OCI-M2 (cell line): ENCODE measurements at regions not wholly inside any gene's neighbourhood (a gene's known extent, or its start where the extent isn't known, plus 50 kb on each side); places are given as distances from the start of the nearest gene placed in this dataset.

Experiments used
- DNase-seq: peaks from one replicate; lab custom pipeline; 2025; ENCODE audit not compliant: unreplicated experiment; lab: John Stamatoyannopoulos, UW

DNA sequence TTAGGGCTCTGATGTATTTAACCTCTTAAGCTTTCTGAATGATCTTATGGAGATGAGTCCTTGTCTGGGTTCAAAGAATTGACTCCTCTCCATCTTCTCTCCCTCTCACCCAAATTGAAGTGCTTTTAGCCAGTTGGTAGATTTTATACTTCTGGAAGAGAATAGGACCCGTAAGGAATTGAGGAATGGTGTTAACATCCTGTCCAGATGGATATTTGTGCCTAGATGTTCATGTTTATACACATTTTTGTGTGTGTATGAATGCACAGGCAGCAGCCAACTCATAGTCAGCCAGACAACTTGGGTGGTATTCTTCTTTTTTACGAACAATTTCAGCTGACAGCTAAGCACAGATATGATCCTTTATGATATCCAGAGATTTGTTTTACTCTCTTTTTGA is 449.6 kb upstream of the RGS6 start:
- DNase-seq: no peak

DNA sequence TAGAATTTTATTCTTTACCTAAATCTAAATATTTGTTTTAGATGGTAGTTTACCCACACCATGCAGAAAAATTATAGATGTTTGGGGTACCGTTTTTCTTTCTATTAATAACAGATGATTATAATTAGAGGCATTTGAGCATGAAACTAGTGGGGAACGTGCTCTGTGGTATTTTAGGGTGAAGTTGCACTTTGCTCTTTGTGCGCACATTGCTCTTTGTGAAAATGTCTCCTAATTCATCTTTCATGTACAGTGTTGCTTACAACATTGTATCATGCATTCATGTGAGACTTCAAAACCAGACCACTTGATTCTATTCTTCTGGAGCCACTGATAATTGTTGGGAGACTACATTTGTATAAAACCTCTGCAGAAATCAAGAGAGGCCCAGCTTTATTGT is 449.1 kb upstream of the RGS6 start:
- no peak for DNase-seq

DNA sequence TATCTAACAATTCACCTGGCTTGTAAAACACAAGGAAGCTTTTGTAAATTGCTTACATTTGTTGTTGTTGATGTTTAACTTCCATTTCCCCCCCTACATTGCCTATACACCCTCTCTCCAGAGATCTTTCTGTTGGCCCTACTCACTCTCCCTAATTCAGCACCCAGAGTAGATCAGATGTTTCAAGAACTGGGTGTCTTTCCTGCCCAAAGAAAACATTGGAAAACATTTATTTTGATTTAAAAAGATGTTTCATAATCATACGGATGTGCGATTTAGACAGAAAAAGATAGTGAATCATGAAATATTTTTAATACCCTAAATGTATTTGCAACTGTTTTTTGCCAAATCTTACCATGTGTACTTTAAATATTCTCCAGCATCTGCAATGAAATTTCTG is 446.4 kb upstream of the RGS6 start:
- DNase-seq: no peak

DNA sequence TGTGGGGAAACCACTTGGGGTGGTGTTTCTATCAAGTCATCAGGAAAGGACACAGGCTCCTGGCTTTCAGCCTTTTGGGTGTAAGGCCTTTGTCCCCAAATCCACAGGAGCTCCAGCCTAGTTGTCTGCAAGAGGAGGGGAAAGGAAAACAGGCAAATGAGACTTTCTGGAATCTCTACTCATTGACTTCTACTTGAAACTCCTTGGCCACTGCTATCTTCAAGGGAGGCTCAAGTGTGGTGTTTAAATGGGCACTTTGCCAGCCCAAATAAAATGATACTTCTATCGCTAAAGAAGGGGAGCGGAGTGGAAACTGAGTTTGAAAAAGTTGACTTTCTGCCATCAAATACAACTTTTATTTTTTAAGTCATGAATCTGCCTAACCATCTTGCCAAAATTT is 445.9 kb upstream of the RGS6 start:
- DNase-seq: no peak

DNA sequence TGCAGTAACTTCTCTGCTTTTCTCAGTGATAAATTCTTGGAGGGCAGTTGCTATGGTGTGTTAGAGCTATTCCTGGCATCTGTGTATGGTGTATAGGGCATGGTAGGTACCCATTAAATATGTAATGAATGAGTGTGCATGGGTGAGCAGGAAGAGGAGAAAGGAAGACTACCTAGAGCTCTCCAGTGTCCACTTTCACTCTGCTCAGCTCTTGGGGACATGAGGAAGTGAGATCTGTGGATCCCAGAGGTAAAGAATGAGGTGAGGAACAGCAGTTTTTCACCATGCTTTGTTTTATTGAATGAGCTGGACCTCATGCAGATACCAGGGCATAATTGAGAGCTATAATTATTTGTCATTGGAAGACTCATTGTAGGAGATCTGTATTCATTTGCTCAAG is 444.8 kb upstream of the RGS6 start:
- no peak for DNase-seq

DNA sequence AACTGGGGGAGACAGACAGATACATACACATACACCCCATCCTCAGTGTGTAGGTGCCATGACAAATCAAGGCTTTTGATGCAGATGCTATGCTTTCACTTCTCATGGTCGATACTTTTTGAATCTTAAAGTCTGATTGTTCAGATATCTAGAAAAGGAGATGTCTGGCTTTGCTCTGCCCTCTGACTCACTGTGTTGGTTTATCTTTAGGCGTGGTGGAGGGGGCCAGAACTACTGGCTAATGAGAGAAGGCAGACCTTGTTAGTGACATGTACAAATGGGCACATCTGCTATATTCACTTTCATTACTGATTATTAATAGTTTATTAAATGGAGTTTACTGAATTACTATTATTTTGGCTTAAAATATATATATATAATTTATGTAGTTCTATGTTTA is 444.3 kb upstream of the RGS6 start:
- DNase-seq: no peak

DNA sequence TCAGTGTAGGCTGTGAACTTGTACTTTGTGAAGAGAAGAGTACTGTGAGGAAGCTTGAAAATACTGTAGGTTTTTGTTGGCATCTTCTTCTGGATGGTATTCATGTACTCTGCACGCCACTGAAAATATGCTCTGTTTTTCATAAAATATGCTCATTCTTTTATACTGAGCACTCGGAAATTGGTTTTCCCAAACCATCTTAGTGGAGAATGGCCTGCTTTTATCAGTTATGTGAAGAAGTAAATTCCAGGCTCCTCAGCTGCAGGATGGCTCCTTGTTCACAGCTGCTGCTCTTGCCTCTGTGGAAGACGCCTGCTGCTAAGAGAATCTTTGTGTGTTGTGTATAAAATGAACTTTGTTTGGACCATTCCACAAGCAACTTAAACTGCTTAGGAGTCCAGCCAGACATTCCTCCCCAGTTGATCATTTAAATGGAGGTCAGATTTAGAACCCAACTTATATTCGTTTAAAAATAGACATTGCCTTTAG is 443.5 kb upstream of the RGS6 start:
- no peak for DNase-seq

DNA sequence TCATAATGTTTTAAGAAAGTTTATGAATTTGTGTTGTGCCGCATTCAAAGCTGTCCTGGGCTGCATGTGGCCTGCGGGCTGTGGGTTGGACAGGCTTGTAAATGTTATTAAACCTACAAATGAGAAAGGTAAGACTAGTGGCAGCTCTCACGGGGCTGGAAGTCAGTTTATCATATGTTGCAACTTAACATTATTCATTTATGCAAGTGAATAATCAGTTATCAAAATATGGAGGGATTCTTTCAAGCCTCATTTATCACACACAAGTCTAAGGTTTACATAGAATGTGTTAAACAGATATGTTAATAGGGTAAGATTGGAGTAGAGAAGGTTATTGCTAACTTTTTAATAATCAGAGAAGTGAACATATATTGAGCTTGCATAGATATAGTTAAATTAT is 442.5 kb upstream of the RGS6 start:
- DNase-seq: no peak

DNA sequence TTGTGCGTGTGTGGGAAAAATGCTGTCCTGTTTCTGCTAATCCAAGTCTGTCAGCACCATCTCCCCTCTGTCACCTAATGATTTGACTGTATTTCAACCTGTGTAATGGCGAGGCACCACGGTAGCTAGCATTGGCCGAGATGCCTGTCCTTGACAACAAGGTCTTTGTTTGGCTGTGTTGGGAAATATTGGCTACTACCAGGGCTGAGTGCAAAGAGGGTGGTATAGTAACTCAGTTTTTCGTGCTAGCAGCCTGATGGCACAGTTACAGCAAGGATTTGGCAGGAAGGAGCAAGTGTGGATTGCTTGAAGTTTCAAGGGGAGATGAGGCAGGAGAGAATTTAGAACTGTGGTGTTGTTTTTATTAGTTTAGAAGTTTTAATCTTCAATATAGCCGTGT is 440.3 kb upstream of the RGS6 start:
- no peak for DNase-seq

DNA sequence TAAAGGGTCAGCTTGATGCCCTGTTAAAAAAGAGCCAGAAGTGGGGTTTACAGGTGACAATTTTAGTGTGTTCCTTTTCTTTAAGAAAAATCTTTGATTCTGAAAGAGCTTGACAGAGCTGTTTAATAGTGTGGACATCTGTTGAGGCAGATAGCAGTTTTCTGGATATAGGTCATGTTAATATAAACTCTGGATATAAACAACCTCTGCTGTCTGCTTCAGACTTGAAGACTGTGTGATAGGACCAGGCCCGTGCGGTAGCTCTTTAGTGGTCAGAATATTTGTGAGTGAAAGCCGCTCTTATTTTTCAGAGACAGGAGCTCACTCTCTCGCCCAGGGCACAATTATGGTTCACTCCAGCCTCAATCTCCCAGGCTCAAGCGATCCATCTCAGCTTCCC is 439.9 kb upstream of the RGS6 start:
- DNase-seq: no peak

DNA sequence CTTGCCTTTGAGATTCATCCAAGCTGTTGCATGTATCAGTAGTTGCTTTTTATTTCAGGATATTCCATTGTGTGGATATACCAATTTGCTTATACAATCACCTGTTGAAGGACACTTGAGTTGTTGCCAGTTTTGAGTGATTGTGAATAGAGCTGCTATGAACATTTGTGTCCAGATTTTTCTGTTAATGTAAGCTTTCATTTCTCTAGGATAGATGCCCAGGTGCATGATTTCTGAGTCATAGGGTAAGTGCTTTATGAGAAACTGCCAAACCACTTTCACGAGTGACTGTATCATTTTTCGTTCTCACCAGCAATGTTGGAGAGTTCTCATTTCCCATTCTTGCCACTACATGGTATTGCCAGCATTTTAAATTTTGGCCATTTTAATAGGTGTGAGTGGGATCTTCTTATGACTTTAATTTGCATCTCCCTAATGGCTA is 434.6 kb upstream of the RGS6 start:
- DNase-seq: no peak

DNA sequence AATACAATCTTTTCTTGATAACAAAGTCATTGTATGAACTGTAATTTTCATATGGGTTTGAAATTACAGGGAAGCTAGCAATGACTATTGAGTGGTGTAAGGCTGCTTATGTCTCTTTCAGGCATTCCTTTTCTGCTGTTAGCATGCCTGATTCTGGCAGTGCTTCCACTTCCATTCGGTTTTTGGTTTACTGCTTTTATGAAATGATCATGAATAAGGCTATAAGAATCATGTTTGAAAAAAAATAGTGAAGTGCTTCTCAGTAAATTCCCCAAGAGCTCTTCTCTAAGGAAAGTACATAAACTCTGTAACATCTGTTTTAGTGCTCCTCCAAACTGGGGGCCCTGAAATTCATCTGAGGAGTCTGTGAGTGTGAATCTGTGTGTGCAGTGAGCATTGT is 434.0 kb upstream of the RGS6 start:
- no peak for DNase-seq

DNA sequence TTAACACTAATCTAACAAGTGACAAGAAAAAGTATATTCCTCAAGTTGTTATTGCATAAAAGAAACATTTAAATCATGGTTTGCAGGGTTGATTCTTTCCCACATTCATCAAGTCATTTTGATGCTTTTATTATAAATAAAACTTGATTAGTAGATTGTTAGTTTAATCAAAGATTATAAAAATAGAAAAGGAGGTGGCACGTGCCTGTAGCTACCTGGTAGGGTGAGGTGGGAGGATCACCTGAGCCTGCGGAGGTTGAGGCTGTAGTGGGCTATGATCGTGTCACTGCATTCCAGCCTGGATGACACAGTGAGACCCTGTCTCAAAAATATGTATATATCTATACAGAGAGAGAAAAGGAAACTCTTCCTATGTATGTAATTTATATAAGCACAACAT is 433.2 kb upstream of the RGS6 start:
- DNase-seq: no peak

DNA sequence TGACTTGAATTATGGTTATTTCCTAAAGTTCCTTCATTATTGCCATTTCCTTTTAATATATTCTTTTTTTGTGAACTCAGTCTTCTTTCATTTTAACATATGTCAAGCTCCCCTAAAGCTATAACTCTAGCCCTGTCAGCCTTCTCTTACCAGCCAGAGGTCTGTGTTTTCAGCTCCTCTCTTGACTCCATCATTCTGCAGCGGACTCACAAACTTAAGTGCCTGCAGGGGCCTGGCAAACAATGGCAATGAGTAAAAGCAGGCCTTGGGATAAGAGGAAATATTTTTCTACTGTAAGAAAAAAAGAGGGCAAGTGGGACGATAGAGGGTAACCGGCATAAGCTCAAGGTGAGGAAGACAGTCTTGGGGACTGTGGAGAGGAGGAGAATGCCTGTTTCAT is 424.5 kb upstream of the RGS6 start:
- DNase-seq: no peak

DNA sequence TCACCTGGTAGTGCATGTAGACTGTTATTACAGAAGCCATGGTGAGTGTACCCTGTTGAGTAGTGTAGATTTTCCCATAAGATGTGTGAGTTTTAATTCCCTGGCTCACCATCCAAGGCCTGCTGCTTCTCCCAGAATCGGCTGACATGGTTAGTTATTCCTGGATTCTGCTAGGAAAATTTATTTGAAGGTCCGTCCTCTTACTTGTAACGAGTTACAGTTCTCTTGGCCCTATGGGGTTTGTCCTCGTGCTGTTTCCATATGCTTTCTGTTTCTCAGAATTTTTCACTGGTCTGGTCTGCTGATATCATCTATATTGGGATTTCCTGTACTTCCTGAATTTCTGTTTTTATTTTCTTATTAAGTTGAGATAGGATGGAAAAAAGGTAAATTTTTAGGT is 423.3 kb upstream of the RGS6 start:
- DNase-seq: no peak

DNA sequence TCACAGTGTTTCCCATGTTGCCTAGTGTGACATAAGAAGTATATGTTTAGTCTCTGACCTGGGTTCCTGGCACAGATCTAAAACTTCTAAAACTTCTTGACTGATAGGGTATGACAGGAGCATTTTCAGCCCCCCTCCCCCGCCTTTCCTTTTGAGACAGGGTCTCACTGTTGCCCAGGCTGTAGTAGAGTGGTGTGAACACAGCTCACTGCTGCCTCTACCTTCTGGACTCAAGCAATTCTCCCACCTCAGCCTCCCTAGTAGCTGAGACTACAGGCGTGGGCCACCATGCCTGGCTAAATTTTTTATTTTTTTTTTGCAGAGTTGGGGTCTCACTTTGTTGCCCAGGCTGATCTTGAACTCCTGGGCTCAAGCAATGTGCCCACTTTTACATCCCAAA is 421.1 kb upstream of the RGS6 start:
- no peak for DNase-seq

DNA sequence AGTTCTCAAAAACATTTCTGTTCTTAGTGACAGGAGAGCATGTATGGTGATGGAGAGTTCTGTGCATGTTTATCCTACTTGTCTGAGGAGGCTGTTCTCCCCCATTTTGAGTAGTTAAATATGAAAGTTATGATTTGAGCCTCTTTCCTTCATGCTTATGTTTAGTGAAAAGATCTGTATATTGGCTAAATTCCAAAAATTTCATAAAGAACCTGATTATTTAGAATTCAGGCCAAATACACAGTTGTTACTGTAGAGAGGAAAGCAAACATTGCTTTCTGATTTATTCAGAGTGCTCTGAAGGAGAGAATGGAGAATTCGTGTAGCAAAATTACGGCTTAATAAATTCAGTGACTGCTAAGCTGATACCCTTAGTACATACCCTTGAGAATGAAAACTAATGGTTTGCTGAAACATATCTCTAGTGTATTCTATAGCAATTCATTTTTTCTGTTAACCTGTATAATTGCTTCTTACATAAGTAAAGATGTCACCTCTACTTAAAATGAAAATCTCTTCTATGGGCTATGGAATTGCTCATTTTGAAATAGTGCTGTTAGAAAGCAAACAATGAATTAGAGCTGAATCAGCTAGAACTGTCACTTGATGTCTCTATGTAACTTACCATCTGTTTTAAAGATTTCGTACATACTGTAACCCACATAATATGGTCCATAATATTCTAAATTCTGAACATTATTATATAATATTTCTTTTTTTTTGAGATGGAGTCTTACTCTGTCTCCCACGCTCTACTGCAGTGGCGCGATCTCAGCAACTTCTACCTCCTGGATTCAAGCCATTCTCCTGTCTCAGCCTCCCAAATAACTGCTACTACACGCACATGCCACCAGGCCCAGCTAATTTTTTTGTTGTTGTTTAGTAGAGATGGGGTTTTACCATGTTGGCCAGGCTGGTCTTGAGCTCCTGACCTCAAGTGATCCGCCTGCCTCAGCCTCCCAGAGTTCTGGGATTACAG is 417.0 kb upstream of the RGS6 start:
- DNase-seq: no peak

DNA sequence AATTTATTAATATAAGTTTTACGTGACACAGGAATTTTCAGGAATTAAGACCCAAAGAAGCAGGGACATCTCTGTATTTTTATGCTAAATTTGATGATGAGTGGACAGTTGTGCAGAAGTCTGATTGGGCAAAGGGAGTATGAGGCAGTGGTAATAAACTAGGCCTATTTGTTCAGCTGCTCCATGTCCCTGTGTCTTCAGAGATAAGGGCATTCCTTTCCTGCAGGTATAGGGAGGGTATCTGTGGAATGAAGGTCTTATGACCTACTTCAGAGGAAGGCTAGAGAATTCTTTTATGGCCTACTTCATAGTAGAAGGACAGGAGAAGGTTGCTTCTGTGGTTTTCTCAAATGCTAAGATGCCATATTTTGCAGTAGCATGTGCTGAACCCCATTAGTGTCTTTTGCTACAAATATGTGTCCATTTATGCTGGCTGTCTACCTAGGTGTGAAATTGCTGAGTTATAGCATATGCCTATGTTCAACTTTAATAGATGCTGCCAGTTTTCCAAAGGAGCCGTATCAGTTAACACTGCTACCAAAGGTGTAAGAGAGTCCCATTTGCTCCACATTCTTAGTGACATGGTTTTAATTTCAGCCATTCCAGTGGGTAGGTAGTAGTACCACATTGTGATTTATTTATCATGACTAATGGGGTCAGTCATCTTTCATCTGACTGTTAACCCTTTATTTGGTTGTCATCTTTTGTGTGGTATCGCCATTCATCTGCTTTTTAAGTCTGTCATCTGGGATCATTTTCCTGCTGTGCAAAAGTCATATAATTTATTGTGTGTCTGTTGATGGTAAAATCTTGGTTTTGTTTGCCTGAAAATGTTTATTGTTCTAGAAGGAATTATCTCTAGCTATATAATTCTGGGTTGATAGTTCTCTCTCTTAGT is 410.7 kb upstream of the RGS6 start:
- DNase-seq: no peak

DNA sequence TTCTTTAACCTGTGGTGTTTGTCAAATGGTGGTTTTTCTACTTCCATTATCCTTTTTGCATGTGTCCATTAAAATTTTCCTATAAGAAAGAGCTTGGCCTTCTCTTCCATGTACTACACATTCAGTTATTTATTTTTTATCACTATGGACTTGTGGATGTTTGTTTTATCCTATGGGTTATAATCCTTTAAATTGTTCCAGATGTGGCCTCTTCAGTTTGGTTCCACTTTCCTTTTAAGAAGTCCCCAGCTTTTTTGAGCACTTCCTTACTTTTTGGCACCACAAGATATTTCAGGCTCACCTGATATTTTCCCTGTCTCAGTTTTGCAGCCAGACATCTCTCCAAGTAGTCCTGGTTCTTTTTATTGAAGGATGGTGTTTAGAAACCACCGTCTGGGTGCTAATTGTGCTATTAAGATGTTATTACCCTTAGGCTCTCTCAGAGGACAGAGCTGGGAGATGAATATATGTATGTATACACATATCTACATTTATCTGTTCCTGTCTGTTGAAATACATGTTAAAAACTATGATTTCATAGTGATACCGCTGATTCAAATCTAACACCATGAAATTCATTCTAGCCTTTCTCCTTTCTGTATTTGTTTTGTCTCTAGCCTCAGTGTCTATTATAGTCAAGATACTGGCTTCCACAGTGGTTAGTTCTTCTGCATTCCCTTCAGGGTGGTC is 408.5 kb upstream of the RGS6 start:
- no peak for DNase-seq

DNA sequence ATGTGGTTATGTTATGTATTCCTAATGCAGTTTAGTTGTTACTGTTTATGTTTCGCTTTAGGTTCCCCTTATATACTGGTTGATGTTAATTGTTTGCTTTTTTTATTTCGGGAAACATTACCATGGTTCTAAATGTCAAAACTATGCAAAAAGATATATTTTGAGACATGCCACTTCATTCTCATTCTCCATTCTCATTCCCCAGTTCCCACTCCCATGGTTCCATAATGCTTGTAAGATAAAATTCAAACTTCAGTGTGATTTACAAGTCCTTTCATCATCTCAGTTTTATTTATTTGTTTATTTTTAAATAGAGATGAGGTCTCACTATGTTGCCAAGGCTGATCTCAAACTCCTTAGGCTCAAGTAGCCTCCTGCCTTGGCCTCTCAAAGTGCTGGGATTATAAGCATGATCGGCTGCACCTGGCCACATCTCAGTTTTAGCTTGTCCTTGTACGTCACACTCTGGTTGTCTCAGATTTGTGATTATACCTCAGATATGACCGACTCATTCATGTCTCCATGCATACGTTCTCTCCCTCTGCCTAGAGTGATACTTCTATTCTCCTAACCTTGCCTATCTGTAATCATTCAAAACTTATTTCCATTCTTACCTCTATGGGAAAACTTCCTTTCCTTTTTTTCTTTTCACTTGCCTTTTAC is 407.8 kb upstream of the RGS6 start:
- DNase-seq: no peak
